ENCODE measurements at regions not wholly inside any gene's neighbourhood (a gene's known extent, or its start where the extent isn't known, plus 50 kb on each side); places are given as distances from the start of the nearest gene placed in this dataset.

- no peak for TF ChIP-seq CTCF (IDR thresholded peaks at IDR 0.05; ENCODE audit: extremely low read depth in 1 of 2, insufficient read depth in 1 of 2, low read depth in 1 of 2, low read length in 2 of 2)
- no peak for TF ChIP-seq POLR2A (IDR thresholded peaks at IDR 0.05; ENCODE audit: low read depth, low read length)
- TF ChIP-seq GATA2 (IDR thresholded peaks at IDR 0.05; ENCODE audit: insufficient read depth, insufficient read length, low read depth, low read length): no peak
Observed at GRCh38 chr21:39097981-39098380, 85.3 kb downstream of the PSMG1 start.

Data from endothelial cell of umbilical vein (primary cell).